Endothelial cell of umbilical vein (primary cell): ENCODE measurements at regions not wholly inside any gene's neighbourhood (a gene's known extent, or its start where the extent isn't known, plus 50 kb on each side); places are given as distances from the start of the nearest gene placed in this dataset.

Source experiments
- BruUV-seq: library from RNA; stranded (reverse); fragments of 400-500 nt; replicated peaks from 2 replicates; lab custom pipeline; 2021; lab: Mats Ljungman, UMichigan
- CTCF ChIA-PET: fragments of 300-600, 350-600 bp; sonication (Branson Sonifier 250); formaldehyde crosslinking; loops from one replicate; lab custom pipeline; 2021; ENCODE audit warnings: antibody characterized with exemption, inconsistent platforms; lab: Charles Lee
- POLR2A ChIA-PET: fragments of 300-600, 350-600 bp; sonication (Branson Sonifier 250); formaldehyde crosslinking; loops from one replicate; lab custom pipeline; 2021; ENCODE audit warnings: antibody characterized with exemption, inconsistent platforms; lab: Charles Lee
- DNase-seq: peaks from one replicate; pipeline ENCODE4 v3.0.0-alpha.2; 2011; ENCODE audit warnings: low read depth, low spot score
- FAIRE-seq: peaks from 2 replicates; lab custom pipeline; 2011; peaks lifted over from hg19 to GRCh38; lab: Jason Lieb, UNC
- H2AFZ ChIP-seq: 2 replicates; pipeline ENCODE4 v1.6.0; 2012; ENCODE audit warnings: low read depth, low read length, control low read depth, inconsistent platforms
- H3K27ac ChIP-seq: 2 replicates; pipeline ENCODE4 v1.5.1; 2011; ENCODE audit warnings: low read depth, mild to moderate bottlenecking, control low read depth, low read length, moderate library complexity; ENCODE audit not compliant: insufficient read depth
- H3K27me3 ChIP-seq, 2 experiments: 2 replicates each; pipeline versions ENCODE4 v1.6.0 to v1.6.1; 2011; ENCODE audit warnings: low read length in 2 of 2, mixed read lengths in 1 of 2; ENCODE audit not compliant: control insufficient read depth in 2 of 2, insufficient read depth in 2 of 2
- H3K36me3 ChIP-seq, 2 experiments: 2 replicates in 1 of 2; 3 replicates in 1 of 2; pipeline ENCODE4 v1.5.1; 2011; ENCODE audit warnings: low read length in 2 of 2, mild to moderate bottlenecking in 1 of 2, moderate library complexity in 1 of 2; ENCODE audit not compliant: control insufficient read depth in 2 of 2, insufficient read depth in 2 of 2; ENCODE audit errors: extremely low read depth in 1 of 2
- H3K4me1 ChIP-seq: 3 replicates; pipeline ENCODE4 v1.5.1; 2011; ENCODE audit warnings: mild to moderate bottlenecking, low read length; ENCODE audit not compliant: control insufficient read depth, insufficient read depth; ENCODE audit errors: extremely low read depth
- H3K4me2 ChIP-seq: 2 replicates; pipeline ENCODE4 v1.6.1; 2011; ENCODE audit warnings: low read length, control low read depth, mixed read lengths; ENCODE audit not compliant: insufficient read depth
- H3K4me3 ChIP-seq, 3 experiments: fragments of 200-600 bp in 1 of 3; sonication (generic), shearing (Covaris generic) in 1 of 3; replicated peaks in 1 of 3; 2 replicates each; pipeline ENCODE4 v1.5.1; 2011 to 2016; ENCODE audit warnings: control low read depth in 3 of 3, low read length in 3 of 3, mild to moderate bottlenecking in 2 of 3, inconsistent platforms in 1 of 3, low read depth in 1 of 3, moderate library complexity in 1 of 3; ENCODE audit not compliant: insufficient read depth in 1 of 3
- H3K79me2 ChIP-seq: 2 replicates; pipeline ENCODE4 v1.6.0; 2012; ENCODE audit warnings: low read length, inconsistent platforms; ENCODE audit not compliant: control insufficient read depth, insufficient read depth
- H3K9ac ChIP-seq: replicated peaks from 2 replicates; pipeline ENCODE3; 2011; ENCODE audit warnings: low read length, control low read depth; ENCODE audit not compliant: insufficient read depth; ENCODE audit errors: extremely low read depth
- H3K9me1 ChIP-seq: replicated peaks from 3 replicates; pipeline ENCODE4 v1.6.0; 2011; ENCODE audit warnings: mild to moderate bottlenecking, low read length; ENCODE audit not compliant: control insufficient read depth, insufficient read depth; ENCODE audit errors: extremely low read depth
- H3K9me3 ChIP-seq: replicated peaks from 2 replicates; pipeline ENCODE4 v1.5.1; 2012; ENCODE audit warnings: low read length, inconsistent platforms; ENCODE audit not compliant: control insufficient read depth, insufficient read depth
- H4K20me1 ChIP-seq: replicated peaks from 2 replicates; pipeline ENCODE3; 2011; ENCODE audit warnings: mild to moderate bottlenecking, low read length; ENCODE audit not compliant: control insufficient read depth, insufficient read depth; ENCODE audit errors: extremely low read depth
- EZH2 ChIP-seq: IDR thresholded peaks from 2 replicates; pipeline ENCODE4 v1.6.1; 2012; ENCODE audit warnings: borderline replicate concordance, low read depth, mild to moderate bottlenecking, moderate library complexity, low read length, inconsistent platforms; ENCODE audit not compliant: severe bottlenecking
- FOS ChIP-seq: IDR thresholded peaks from 2 replicates; pipeline ENCODE4 v1.6.1; 2011; ENCODE audit warnings: mild to moderate bottlenecking, low read length, moderate library complexity, borderline replicate concordance; ENCODE audit not compliant: insufficient read depth
- GATA2 ChIP-seq: IDR thresholded peaks from 2 replicates; pipeline ENCODE4 v1.7.0; 2011; ENCODE audit warnings: low read depth, mild to moderate bottlenecking, moderate library complexity, mixed read lengths, low read length; ENCODE audit not compliant: insufficient read length, insufficient read depth
- JUN ChIP-seq: IDR thresholded peaks from 2 replicates; pipeline ENCODE4 v1.6.1; 2011; ENCODE audit warnings: borderline replicate concordance, low read depth; ENCODE audit not compliant: insufficient read length, insufficient read depth
- MYC ChIP-seq: IDR thresholded peaks from one replicate; pipeline ENCODE4 v1.6.1; 2011; ENCODE audit warnings: mild to moderate bottlenecking, low read depth, low read length
- POLR2A ChIP-seq: IDR thresholded peaks from 2 replicates; pipeline ENCODE4 v1.6.1; 2012; ENCODE audit warnings: low read depth, mild to moderate bottlenecking, control low read depth, low read length
- POLR2AphosphoS5 ChIP-seq: IDR thresholded peaks from 2 replicates; pipeline ENCODE4 v1.6.1; 2012; ENCODE audit warnings: low read depth, mild to moderate bottlenecking, control low read depth, low read length, moderate library complexity; ENCODE audit not compliant: insufficient read depth
- dilution Hi-C: fragments of 300-500 bp; cut with MboI; formaldehyde crosslinking; loops from one replicate; pipeline ENCODE4 v1.15.0; 2019; ENCODE audit warnings: low sequenced_read_pairs; ENCODE audit not compliant: extremely low pct_ligation_motif_present
- intact Hi-C: fragments of 100-400 bp; cut with micrococcal nuclease; formaldehyde crosslinking; loops from one replicate; pipeline ENCODE4 v1.10.0; 2022
- TF ChIP-seq, protein P1 (sequence below): IDR thresholded peaks from 2 replicates; pipeline ENCODE4 v1.6.1; 2011; ENCODE audit not compliant: insufficient read depth, insufficient read length
- TF ChIP-seq, protein P2 (sequence below), 2 donors: IDR thresholded peaks; 1 replicate in 1 of 2; 2 replicates in 1 of 2; pipeline ENCODE4 v1.5.1; 2011; ENCODE audit warnings: low read length in 2 of 2, mild to moderate bottlenecking in 2 of 2, moderate library complexity in 2 of 2, control low read depth in 1 of 2, inconsistent platforms in 1 of 2, low read depth in 1 of 2; ENCODE audit not compliant: insufficient read depth in 1 of 2; ENCODE audit errors: extremely low read depth in 1 of 2

DNA sequence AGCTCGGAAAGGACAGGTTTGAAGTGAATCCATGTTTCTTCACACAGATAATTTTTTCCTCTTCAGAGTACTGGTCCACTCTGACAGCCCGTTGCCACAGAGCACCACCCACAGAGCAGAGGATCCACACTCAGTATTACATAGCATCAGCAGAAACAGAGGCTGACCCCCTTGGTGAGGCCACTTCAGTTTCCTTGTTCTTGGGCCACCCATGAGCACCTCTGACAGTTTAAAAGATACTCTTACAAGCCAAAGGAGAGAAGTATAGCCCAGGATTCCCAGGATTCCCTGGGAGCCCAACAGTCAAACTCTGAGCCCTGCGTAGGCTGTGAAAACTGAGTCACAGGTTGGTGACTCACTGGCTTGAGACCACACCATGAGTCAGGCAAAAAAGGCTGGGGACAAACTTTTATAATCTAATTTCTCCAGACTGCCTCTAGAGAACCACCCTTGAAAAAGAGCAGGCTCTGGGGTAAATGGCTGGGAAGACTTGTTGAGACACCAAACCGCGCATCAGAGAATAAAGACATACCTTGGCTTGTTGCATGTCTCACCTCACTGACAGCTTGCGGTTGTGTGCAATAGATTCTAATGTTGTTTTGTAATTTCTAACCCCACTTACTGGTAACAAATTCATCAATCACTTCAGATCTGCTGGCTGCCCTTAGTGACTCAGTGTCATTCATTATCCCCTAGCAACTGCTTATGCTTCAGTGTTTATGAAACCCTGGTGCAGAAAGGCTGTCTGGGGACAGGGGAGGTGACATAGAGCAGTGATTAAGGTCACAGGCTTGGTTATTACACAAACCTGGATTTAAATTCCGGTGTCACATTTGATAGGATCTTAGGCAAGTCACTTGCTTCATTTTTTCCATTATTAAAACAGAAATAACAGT, 56.9 kb upstream of the PRSS23 start:
- Histone ChIP-seq H4K20me1 (no peaks in the 10 kb centered on the region), H3K4me1 (peaks cover 53% of the 10 kb centered on the region), H3K9me3 (no peaks in the 10 kb centered on the region), H3K27me3 (no peaks in the 10 kb centered on the region), H3K79me2 (no peaks in the 10 kb centered on the region), H3K27ac (peak overlapping the region; percentile 99), H3K36me3 (no peaks in the 10 kb centered on the region), H3K4me3 (no peak overlapping the region), H3K9me1 (no peaks in the 10 kb centered on the region), H3K4me2 (peak overlapping the region; percentile 63), H3K9ac (peak overlapping the region; percentile 90), H2AFZ (no peak overlapping the region)
- dilution Hi-C loops (no loop called here), intact Hi-C loops (loop anchor here (1.0 to 5.0 kb wide), 4 partner anchors 53 to 151 kb away; no protein-coding TSS in a partner anchor)
- FAIRE-seq, result peak; percentile 91
- ChIA-PET POLR2A (no interaction called here), CTCF (no interaction called here)
- peak; percentile 90 for DNase-seq
- TF ChIP-seq FOS, result peak; percentile 100
- TF ChIP-seq POLR2AphosphoS5, result peak; percentile 70
- TF ChIP-seq EZH2, result no peak
- TF ChIP-seq, protein P1, sequence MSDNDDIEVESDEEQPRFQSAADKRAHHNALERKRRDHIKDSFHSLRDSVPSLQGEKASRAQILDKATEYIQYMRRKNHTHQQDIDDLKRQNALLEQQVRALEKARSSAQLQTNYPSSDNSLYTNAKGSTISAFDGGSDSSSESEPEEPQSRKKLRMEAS, result no peak
- no peak for TF ChIP-seq POLR2A
- TF ChIP-seq MYC, result no peak
- TF ChIP-seq JUN, result peak; percentile 92
- no peak for TF ChIP-seq GATA2
- TF ChIP-seq, protein P2, sequence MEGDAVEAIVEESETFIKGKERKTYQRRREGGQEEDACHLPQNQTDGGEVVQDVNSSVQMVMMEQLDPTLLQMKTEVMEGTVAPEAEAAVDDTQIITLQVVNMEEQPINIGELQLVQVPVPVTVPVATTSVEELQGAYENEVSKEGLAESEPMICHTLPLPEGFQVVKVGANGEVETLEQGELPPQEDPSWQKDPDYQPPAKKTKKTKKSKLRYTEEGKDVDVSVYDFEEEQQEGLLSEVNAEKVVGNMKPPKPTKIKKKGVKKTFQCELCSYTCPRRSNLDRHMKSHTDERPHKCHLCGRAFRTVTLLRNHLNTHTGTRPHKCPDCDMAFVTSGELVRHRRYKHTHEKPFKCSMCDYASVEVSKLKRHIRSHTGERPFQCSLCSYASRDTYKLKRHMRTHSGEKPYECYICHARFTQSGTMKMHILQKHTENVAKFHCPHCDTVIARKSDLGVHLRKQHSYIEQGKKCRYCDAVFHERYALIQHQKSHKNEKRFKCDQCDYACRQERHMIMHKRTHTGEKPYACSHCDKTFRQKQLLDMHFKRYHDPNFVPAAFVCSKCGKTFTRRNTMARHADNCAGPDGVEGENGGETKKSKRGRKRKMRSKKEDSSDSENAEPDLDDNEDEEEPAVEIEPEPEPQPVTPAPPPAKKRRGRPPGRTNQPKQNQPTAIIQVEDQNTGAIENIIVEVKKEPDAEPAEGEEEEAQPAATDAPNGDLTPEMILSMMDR (IDR thresholded peaks at IDR 0.05; ENCODE audit: extremely low read depth in 1 of 2, insufficient read depth in 1 of 2, low read depth in 1 of 2, low read length in 2 of 2), result no peak
- BruUV-seq, result TSS peak; percentile 7
